ENCODE measurements at regions not wholly inside any gene's neighbourhood (a gene's known extent, or its start where the extent isn't known, plus 50 kb on each side); places are given as distances from the start of the nearest gene placed in this dataset.

GRCh38 chr11:37647767-37648166 is 1049.7 kb upstream of the RAG2 start:
- H2AK5ac ChIP-seq (ENCODE audit: insufficient read length, low read length): no peak overlapping the region
- no peak for TF ChIP-seq CTCF (conservative IDR thresholded peaks at IDR 0.05)
- Mint-ChIP-seq H3K27ac (no peak overlapping the region), H3K4me3 (no peak overlapping the region), H3K27me3 (ENCODE audit: low read depth) (no peaks in the 10 kb centered on the region), H3K36me3 (ENCODE audit: insufficient read depth in 1 of 3, low read depth in 3 of 3) (no peaks in the 10 kb centered on the region), H3K4me1 (peaks cover 0 to 5% of the 10 kb centered on the region in 2 experiments; a peak in 2 of 4 replicates), H3K9me3 (0 out of 5 replicates have a peak, but pooled peaks cover 0 to 2% of the 10 kb centered on the region in 2 experiments)
- no peaks in the 10 kb centered on the region for H3K79me2 ChIP-seq (ENCODE audit: insufficient read depth, low read length)
- no peak for DNase-seq
- no peaks in the 10 kb centered on the region for H4K20me1 ChIP-seq (ENCODE audit: control insufficient read depth, insufficient read depth, insufficient read length)
- H2BK120ac ChIP-seq (ENCODE audit: low read depth, low read length, poor library complexity, severe bottlenecking): no peak overlapping the region
- no peak overlapping the region for H2BK15ac ChIP-seq (ENCODE audit: low read depth, low read length)
- H3K4me1 ChIP-seq (ENCODE audit: insufficient read depth, low read length): no peaks in the 10 kb centered on the region
- H3K23ac ChIP-seq (ENCODE audit: insufficient read length, low read depth, low read length): no peak overlapping the region
- WGBS (ENCODE audit: extremely low coverage, insufficient read length, low lambda C conversion rate): no CpG with 5 or more reads among the region's 1 CpG
- no peak overlapping the region for H3K4ac ChIP-seq (ENCODE audit: low read depth, low read length)
- H2AFZ ChIP-seq (ENCODE audit: low read length): no peak overlapping the region
- no peak overlapping the region for H2BK20ac ChIP-seq (ENCODE audit: low read depth, low read length, poor library complexity, severe bottlenecking)
- H3K9me3 ChIP-seq (ENCODE audit: control insufficient read depth, low read depth, low read length): no peaks in the 10 kb centered on the region
- H2BK12ac ChIP-seq (ENCODE audit: insufficient read length, low read depth, low read length): no peak overlapping the region
- no peak overlapping the region for H2BK5ac ChIP-seq (ENCODE audit: insufficient read length, low read length)
- no peaks in the 10 kb centered on the region for H3K27me3 ChIP-seq (ENCODE audit: insufficient read depth, low read length)
- no peak overlapping the region for H4K8ac ChIP-seq (replicated peaks; ENCODE audit: insufficient read length, low read depth, low read length)
- no peak overlapping the region for H3K4me2 ChIP-seq (ENCODE audit: insufficient read depth, insufficient read length, low read length)
- H3K14ac ChIP-seq (ENCODE audit: insufficient read depth, low read length): no peak overlapping the region
- H3K79me1 ChIP-seq (ENCODE audit: insufficient read depth, low read depth, low read length, poor library complexity, severe bottlenecking): no peaks in the 10 kb centered on the region
- no peak overlapping the region for H3K27ac ChIP-seq (ENCODE audit: insufficient read length, low read depth, low read length)
- H3K23me2 ChIP-seq (ENCODE audit: insufficient read length, low read depth, low read length, poor library complexity, severe bottlenecking): no peaks in the 10 kb centered on the region
- no peak overlapping the region for H3T11ph ChIP-seq (ENCODE audit: low read length)
- H3K56ac ChIP-seq (ENCODE audit: insufficient read length, low read depth, low read length): no peak overlapping the region
- no peak overlapping the region for H4K5ac ChIP-seq (ENCODE audit: insufficient read length, low read depth, low read length)
- H3K9ac ChIP-seq (ENCODE audit: extremely low read depth, insufficient read length, low read length): no peak overlapping the region
- no peak overlapping the region for H3K18ac ChIP-seq (ENCODE audit: insufficient read length, low read depth, low read length)
- no peak overlapping the region for H4K91ac ChIP-seq (ENCODE audit: insufficient read length, low read depth, low read length)
